ENCODE measurements at regions not wholly inside any gene's neighbourhood (a gene's known extent, or its start where the extent isn't known, plus 50 kb on each side); places are given as distances from the start of the nearest gene placed in this dataset.
A peak's percentile ranks its signal among the peaks of the same experiment; 100 is the strongest.

DNA sequence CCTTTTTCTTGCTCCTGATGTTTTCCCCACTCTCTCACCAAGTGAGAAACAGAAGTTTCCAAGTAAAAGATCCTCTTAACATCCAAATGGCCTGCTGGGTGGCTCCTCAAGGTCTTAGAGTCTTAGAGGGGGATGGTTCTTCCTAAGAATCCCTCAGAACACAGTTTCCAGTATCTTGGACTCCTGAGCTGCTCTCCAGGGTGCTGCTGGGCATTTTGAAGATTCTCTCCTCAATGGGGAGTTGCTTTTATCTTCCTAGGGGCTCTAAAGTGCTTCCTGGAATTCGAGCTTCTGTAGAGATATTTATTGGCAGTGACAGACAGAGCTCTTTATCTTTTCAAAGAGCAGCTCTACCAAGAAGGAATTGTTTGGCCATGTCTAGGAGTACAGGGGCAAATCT, 70.8 kb upstream of the SLC35B3 start:
- DNase-seq (ENCODE audit: low read depth, low spot score): no peak
- CTCF ChIA-PET: no interaction called here
- BruUV-seq (replicated peaks): no TSS peak

More for the DNA sequence above, 70.8 kb upstream of the SLC35B3 start:
- H3K4me2 ChIP-seq (ENCODE audit: low read length): no peak overlapping the region
- no peak overlapping the region for H3K27ac ChIP-seq (ENCODE audit: low read depth, low read length)
- no peaks in the 10 kb centered on the region for H3K79me2 ChIP-seq (ENCODE audit: insufficient read depth, low read length)
- no peaks in the 10 kb centered on the region for H3K9me3 ChIP-seq (ENCODE audit: control insufficient read depth in 1 of 2, insufficient read depth in 1 of 2, low read depth in 1 of 2, low read length in 2 of 2)
- no peaks in the 10 kb centered on the region for H3K4me1 ChIP-seq (ENCODE audit: control insufficient read depth in 1 of 2, insufficient read depth in 2 of 2, low read length in 2 of 2)
- H2AFZ ChIP-seq (ENCODE audit: low read depth, low read length, poor library complexity, severe bottlenecking): no peak overlapping the region
- ATAC-seq: no peak
- H3K27me3 ChIP-seq (ENCODE audit: insufficient read depth, low read length): 0 out of 2 replicates have a peak, but pooled peaks cover 4% of the 10 kb centered on the region
- TF ChIP-seq ELF1 (IDR thresholded peaks at IDR 0.05; ENCODE audit: borderline replicate concordance, low read depth) (no peak), REST (IDR thresholded peaks at IDR 0.05; ENCODE audit: low read depth) (peak; percentile 43), EGR1 (IDR thresholded peaks at IDR 0.05; ENCODE audit: low read depth) (no peak)
- no peaks in the 10 kb centered on the region for H4K20me1 ChIP-seq (ENCODE audit: insufficient read depth)
- no peaks in the 10 kb centered on the region for H3K36me3 ChIP-seq (ENCODE audit: control insufficient read depth in 1 of 2, insufficient read depth in 2 of 2, low read length in 2 of 2)
- no peak overlapping the region for H3K9ac ChIP-seq (ENCODE audit: low read length)
- RAD21 ChIA-PET (ENCODE audit: low non-redundant PET in 1 of 2, low total read pairs in 2 of 2, uncharacterized antibody in 2 of 2, unreplicated experiment in 2 of 2): no interaction called here
- intact Hi-C loops (cut with micrococcal nuclease): no loop called here
- POLR2A ChIA-PET: no interaction called here
- H3K9me2 ChIP-seq (ENCODE audit: insufficient read depth): no peaks in the 10 kb centered on the region
- H3K4me3 ChIP-seq (replicated peaks in 1 of 2; ENCODE audit: low read depth in 1 of 2, low read length in 2 of 2): no peak overlapping the region
